H1 (cell line): ENCODE measurements at regions not wholly inside any gene's neighbourhood (a gene's known extent, or its start where the extent isn't known, plus 50 kb on each side); places are given as distances from the start of the nearest gene placed in this dataset.

Experiments used
- CTCF ChIA-PET: fragments of 300-600 bp; sonication (Branson Sonifier 250); formaldehyde crosslinking; loops from one replicate; lab custom pipeline; 2021; ENCODE audit not compliant: partially characterized antibody; lab: Charles Lee
- POLR2A ChIA-PET: fragments of 300-600 bp; sonication (Branson Sonifier 250); formaldehyde crosslinking; loops from one replicate; lab custom pipeline; 2021; ENCODE audit warnings: inconsistent platforms; ENCODE audit not compliant: partially characterized antibody; lab: Charles Lee
- DNase-seq, 2 experiments: peaks; one replicate each; pipeline versions ENCODE4 v3.0.0 to v3.0.0-alpha.2; 2010 to 2022; ENCODE audit warnings: low spot score in 2 of 2, low read depth in 1 of 2, mixed read lengths in 1 of 2
- FAIRE-seq: peaks from 2 replicates; lab custom pipeline; 2011; peaks lifted over from hg19 to GRCh38; lab: Jason Lieb, UNC
- H2AFZ ChIP-seq: 2 replicates; pipeline ENCODE4 v1.8.1; 2012; ENCODE audit warnings: low read length, inconsistent platforms
- H2AK5ac ChIP-seq: 2 replicates; pipeline ENCODE4 v1.6.1; 2013; ENCODE audit warnings: low read depth, low read length
- H2BK120ac ChIP-seq: replicated peaks from 2 replicates; pipeline ENCODE3; 2013; ENCODE audit warnings: low read depth, low read length, inconsistent platforms
- H2BK12ac ChIP-seq: 2 replicates; pipeline ENCODE4 v1.6.1; 2013; ENCODE audit warnings: low read depth, low read length
- H2BK15ac ChIP-seq: 2 replicates; pipeline ENCODE4 v1.6.1; 2013; ENCODE audit warnings: low read length
- H2BK20ac ChIP-seq: 2 replicates; pipeline ENCODE4 v1.6.1; 2013; ENCODE audit warnings: low read length
- H2BK5ac ChIP-seq: 2 replicates; pipeline ENCODE4 v1.6.1; 2013; ENCODE audit warnings: low read depth, low read length
- H3K14ac ChIP-seq: 2 replicates; pipeline ENCODE4 v1.6.1; 2013; ENCODE audit warnings: inconsistent platforms; ENCODE audit not compliant: insufficient read length
- H3K18ac ChIP-seq: 2 replicates; pipeline ENCODE4 v1.6.1; 2013; ENCODE audit warnings: low read length; ENCODE audit errors: extremely low read depth
- H3K23ac ChIP-seq: 2 replicates; pipeline ENCODE4 v1.6.1; 2013; ENCODE audit warnings: inconsistent platforms; ENCODE audit not compliant: insufficient read length
- H3K23me2 ChIP-seq: 2 replicates; pipeline ENCODE4 v1.6.1; 2013; ENCODE audit warnings: low read depth, low read length
- H3K27ac ChIP-seq: 2 replicates; pipeline ENCODE4 v1.6.1; 2011; ENCODE audit warnings: low read depth, low read length, inconsistent platforms
- H3K27me3 ChIP-seq, 4 experiments: replicated peaks in 1 of 4; 1 replicate in 1 of 4; 2 replicates in 3 of 4; pipeline versions ENCODE4 v1.6.1 to v1.8.1; 2011 to 2013; ENCODE audit warnings: low read length in 3 of 4, mild to moderate bottlenecking in 3 of 4, inconsistent platforms in 2 of 4, mixed read lengths in 2 of 4, moderate library complexity in 1 of 4; ENCODE audit not compliant: control insufficient read depth in 3 of 4, insufficient read depth in 3 of 4; ENCODE audit errors: extremely low read depth in 1 of 4
- H3K36me3 ChIP-seq, 4 experiments: 2 replicates each; pipeline versions ENCODE4 v1.6.1 to v1.8.1; 2011 to 2013; ENCODE audit warnings: mild to moderate bottlenecking in 4 of 4, low read length in 3 of 4, moderate library complexity in 2 of 4, control low read depth in 1 of 4, inconsistent platforms in 1 of 4; ENCODE audit not compliant: insufficient read depth in 4 of 4, control insufficient read depth in 2 of 4
- H3K4ac ChIP-seq: replicated peaks from 2 replicates; pipeline ENCODE3; 2013; ENCODE audit warnings: low read length, low read depth, mixed read lengths, inconsistent platforms; ENCODE audit not compliant: insufficient read length
- H3K4me1 ChIP-seq, 4 experiments: replicated peaks in 1 of 4; 1 replicate in 1 of 4; 2 replicates in 3 of 4; pipeline versions ENCODE4 v1.6.1 to v1.8.1; 2011 to 2013; ENCODE audit warnings: low read length in 3 of 4, inconsistent platforms in 2 of 4, mixed read lengths in 1 of 4; ENCODE audit not compliant: insufficient read depth in 4 of 4, control insufficient read depth in 3 of 4
- H3K4me2 ChIP-seq, 2 experiments: 2 replicates each; pipeline versions ENCODE4 v1.6.1 to v1.8.1; 2011 to 2013; ENCODE audit warnings: low read depth in 2 of 2, low read length in 2 of 2, control low read depth in 1 of 2, inconsistent platforms in 1 of 2, mild to moderate bottlenecking in 1 of 2; ENCODE audit not compliant: insufficient read depth in 1 of 2
- H3K4me3 ChIP-seq, 4 experiments: fragments of 200-600, 300-600 bp in 1 of 4; sonication (generic), shearing (Covaris generic), sonication (Bioruptor Twin) in 1 of 4; 2 replicates each; pipeline versions ENCODE4 v1.5.1 to v1.8.1; 2011 to 2016; ENCODE audit warnings: low read length in 4 of 4, low read depth in 3 of 4, control low read depth in 2 of 4, inconsistent platforms in 2 of 4, mild to moderate bottlenecking in 2 of 4, mixed read lengths in 1 of 4, moderate library complexity in 1 of 4; ENCODE audit not compliant: insufficient read depth in 2 of 4; ENCODE audit errors: extremely low read depth in 1 of 4
- H3K56ac ChIP-seq: replicated peaks from 2 replicates; pipeline ENCODE3; 2013; ENCODE audit warnings: low read depth, mild to moderate bottlenecking, mixed read lengths, low read length, inconsistent platforms; ENCODE audit not compliant: insufficient read length
- H3K79me1 ChIP-seq: 2 replicates; pipeline ENCODE4 v1.6.1; 2013; ENCODE audit warnings: low read depth, low read length, control low read depth
- H3K79me2 ChIP-seq, 2 experiments: 2 replicates each; pipeline versions ENCODE4 v1.6.1 to v1.8.1; 2012 to 2013; ENCODE audit warnings: low read length in 2 of 2, mild to moderate bottlenecking in 2 of 2, inconsistent platforms in 1 of 2; ENCODE audit not compliant: insufficient read depth in 2 of 2, control insufficient read depth in 1 of 2
- H3K9ac ChIP-seq, 4 experiments: replicated peaks in 1 of 4; 1 replicate in 1 of 4; 2 replicates in 3 of 4; pipeline versions ENCODE4 v1.6.1 to v1.8.1; 2011 to 2013; ENCODE audit warnings: low read depth in 3 of 4, low read length in 3 of 4, control low read depth in 2 of 4, mild to moderate bottlenecking in 2 of 4, moderate library complexity in 2 of 4, inconsistent platforms in 1 of 4; ENCODE audit errors: extremely low read depth in 1 of 4
- H3K9me3 ChIP-seq, 2 experiments: 2 replicates each; pipeline versions ENCODE4 v1.6.1 to v1.8.1; 2012 to 2013; ENCODE audit warnings: mild to moderate bottlenecking in 2 of 2, moderate library complexity in 2 of 2, control low read depth in 1 of 2, inconsistent platforms in 1 of 2, low read depth in 1 of 2, low read length in 1 of 2, mixed read lengths in 1 of 2; ENCODE audit not compliant: insufficient read depth in 2 of 2
- H4K20me1 ChIP-seq, 2 experiments: replicated peaks in 1 of 2; 2 replicates each; pipeline versions ENCODE3 to v1.8.1; 2011 to 2013; ENCODE audit warnings: inconsistent platforms in 2 of 2, low read length in 2 of 2, mild to moderate bottlenecking in 1 of 2; ENCODE audit not compliant: insufficient read depth in 2 of 2, control insufficient read depth in 1 of 2
- H4K5ac ChIP-seq: 2 replicates; pipeline ENCODE4 v1.6.1; 2013; ENCODE audit warnings: low read length, low read depth, mixed read lengths, inconsistent platforms; ENCODE audit not compliant: insufficient read length
- H4K8ac ChIP-seq: 2 replicates; pipeline ENCODE4 v1.8.0; 2013; ENCODE audit warnings: mild to moderate bottlenecking, moderate library complexity, low read length, inconsistent platforms; ENCODE audit not compliant: insufficient read depth; ENCODE audit errors: extremely low read depth
- H4K91ac ChIP-seq: replicated peaks from 2 replicates; pipeline ENCODE3; 2013; ENCODE audit warnings: low read length, mixed read lengths, inconsistent platforms; ENCODE audit not compliant: insufficient read length
- WGBS, 2 experiments: shearing (Covaris generic) in 1 of 2; methylation state at CpG; one replicate each; pipeline versions ENCODE4 v1.1.6 to v1.1.7; 2013 to 2015; ENCODE audit warnings: low lambda C conversion rate in 2 of 2, mixed read lengths in 2 of 2, inconsistent platforms in 1 of 2, low coverage in 1 of 2, missing lambda C conversion rate in 1 of 2; ENCODE audit not compliant: insufficient replicate concordance in 2 of 2, insufficient coverage in 1 of 2, insufficient read length in 1 of 2; ENCODE audit errors: extremely low coverage in 1 of 2, missing lambda C conversion rate in 1 of 2; 5-methylcytosine and 5-hydroxymethylcytosine counted together
- TF ChIP-seq, protein P1 (sequence below): fragments of 300-600 bp; sonication (generic); IDR thresholded peaks from 2 replicates; pipeline ENCODE4 v1.7.1; 2012; ENCODE audit warnings: low read length, moderate library complexity, mild to moderate bottlenecking, inconsistent platforms; ENCODE audit not compliant: insufficient replicate concordance

DNA sequence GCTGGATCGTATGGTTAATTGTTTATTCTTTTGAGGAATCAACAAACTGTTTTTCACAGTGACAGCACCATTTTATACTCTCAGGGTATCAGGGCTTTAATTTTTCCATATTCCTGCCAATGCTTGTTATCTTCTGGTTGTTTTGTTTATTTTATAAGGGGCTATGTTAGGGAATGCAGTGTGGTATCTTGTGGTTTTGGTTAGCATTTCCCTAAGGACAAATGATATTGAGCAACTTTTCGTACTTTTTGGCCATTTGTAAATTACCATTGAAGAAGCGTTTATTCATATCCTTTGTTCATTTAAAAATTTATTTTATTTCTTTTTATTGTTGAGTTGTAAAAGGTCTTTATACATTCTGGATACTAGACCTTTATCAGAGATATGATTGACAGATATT is 322.0 kb upstream of the SALL1 start:
- FAIRE-seq (no peak), DNase-seq (no peak)
- Histone ChIP-seq H2BK20ac (no peak overlapping the region), H3K4me3 (no peak overlapping the region), H3K79me1 (no peaks in the 10 kb centered on the region), H4K91ac (no peak overlapping the region), H3K18ac (no peak overlapping the region), H3K79me2 (no peaks in the 10 kb centered on the region), H3K9me3 (no peaks in the 10 kb centered on the region; a peak in 1 of 4 replicates), H2BK12ac (no peak overlapping the region), H3K23me2 (no peaks in the 10 kb centered on the region), H3K9ac (no peak overlapping the region), H2BK5ac (no peak overlapping the region), H4K5ac (no peak overlapping the region), H3K14ac (no peak overlapping the region), H3K27ac (no peak overlapping the region), H4K20me1 (no peaks in the 10 kb centered on the region), H3K4ac (no peak overlapping the region), H3K4me1 (no peaks in the 10 kb centered on the region), H3K56ac (no peak overlapping the region), H3K27me3 (no peaks in the 10 kb centered on the region), H2AK5ac (no peak overlapping the region), H3K36me3 (no peaks in the 10 kb centered on the region), H4K8ac (no peak overlapping the region), H2BK15ac (no peak overlapping the region), H3K4me2 (no peak overlapping the region), H2AFZ (no peak overlapping the region), H3K23ac (no peak overlapping the region), H2BK120ac (no peak overlapping the region)
- CTCF ChIA-PET = interaction anchor here (0.8 kb wide), 1 partner anchor 88 kb away, joined by 3 read pairs; no protein-coding TSS in a partner anchor
- WGBS, 2 experiments = 94% methylated on average over 3 of the region's 3 CpGs; no CpG with 5 or more reads in 1 of the 2 experiments
- TF ChIP-seq, protein P1, sequence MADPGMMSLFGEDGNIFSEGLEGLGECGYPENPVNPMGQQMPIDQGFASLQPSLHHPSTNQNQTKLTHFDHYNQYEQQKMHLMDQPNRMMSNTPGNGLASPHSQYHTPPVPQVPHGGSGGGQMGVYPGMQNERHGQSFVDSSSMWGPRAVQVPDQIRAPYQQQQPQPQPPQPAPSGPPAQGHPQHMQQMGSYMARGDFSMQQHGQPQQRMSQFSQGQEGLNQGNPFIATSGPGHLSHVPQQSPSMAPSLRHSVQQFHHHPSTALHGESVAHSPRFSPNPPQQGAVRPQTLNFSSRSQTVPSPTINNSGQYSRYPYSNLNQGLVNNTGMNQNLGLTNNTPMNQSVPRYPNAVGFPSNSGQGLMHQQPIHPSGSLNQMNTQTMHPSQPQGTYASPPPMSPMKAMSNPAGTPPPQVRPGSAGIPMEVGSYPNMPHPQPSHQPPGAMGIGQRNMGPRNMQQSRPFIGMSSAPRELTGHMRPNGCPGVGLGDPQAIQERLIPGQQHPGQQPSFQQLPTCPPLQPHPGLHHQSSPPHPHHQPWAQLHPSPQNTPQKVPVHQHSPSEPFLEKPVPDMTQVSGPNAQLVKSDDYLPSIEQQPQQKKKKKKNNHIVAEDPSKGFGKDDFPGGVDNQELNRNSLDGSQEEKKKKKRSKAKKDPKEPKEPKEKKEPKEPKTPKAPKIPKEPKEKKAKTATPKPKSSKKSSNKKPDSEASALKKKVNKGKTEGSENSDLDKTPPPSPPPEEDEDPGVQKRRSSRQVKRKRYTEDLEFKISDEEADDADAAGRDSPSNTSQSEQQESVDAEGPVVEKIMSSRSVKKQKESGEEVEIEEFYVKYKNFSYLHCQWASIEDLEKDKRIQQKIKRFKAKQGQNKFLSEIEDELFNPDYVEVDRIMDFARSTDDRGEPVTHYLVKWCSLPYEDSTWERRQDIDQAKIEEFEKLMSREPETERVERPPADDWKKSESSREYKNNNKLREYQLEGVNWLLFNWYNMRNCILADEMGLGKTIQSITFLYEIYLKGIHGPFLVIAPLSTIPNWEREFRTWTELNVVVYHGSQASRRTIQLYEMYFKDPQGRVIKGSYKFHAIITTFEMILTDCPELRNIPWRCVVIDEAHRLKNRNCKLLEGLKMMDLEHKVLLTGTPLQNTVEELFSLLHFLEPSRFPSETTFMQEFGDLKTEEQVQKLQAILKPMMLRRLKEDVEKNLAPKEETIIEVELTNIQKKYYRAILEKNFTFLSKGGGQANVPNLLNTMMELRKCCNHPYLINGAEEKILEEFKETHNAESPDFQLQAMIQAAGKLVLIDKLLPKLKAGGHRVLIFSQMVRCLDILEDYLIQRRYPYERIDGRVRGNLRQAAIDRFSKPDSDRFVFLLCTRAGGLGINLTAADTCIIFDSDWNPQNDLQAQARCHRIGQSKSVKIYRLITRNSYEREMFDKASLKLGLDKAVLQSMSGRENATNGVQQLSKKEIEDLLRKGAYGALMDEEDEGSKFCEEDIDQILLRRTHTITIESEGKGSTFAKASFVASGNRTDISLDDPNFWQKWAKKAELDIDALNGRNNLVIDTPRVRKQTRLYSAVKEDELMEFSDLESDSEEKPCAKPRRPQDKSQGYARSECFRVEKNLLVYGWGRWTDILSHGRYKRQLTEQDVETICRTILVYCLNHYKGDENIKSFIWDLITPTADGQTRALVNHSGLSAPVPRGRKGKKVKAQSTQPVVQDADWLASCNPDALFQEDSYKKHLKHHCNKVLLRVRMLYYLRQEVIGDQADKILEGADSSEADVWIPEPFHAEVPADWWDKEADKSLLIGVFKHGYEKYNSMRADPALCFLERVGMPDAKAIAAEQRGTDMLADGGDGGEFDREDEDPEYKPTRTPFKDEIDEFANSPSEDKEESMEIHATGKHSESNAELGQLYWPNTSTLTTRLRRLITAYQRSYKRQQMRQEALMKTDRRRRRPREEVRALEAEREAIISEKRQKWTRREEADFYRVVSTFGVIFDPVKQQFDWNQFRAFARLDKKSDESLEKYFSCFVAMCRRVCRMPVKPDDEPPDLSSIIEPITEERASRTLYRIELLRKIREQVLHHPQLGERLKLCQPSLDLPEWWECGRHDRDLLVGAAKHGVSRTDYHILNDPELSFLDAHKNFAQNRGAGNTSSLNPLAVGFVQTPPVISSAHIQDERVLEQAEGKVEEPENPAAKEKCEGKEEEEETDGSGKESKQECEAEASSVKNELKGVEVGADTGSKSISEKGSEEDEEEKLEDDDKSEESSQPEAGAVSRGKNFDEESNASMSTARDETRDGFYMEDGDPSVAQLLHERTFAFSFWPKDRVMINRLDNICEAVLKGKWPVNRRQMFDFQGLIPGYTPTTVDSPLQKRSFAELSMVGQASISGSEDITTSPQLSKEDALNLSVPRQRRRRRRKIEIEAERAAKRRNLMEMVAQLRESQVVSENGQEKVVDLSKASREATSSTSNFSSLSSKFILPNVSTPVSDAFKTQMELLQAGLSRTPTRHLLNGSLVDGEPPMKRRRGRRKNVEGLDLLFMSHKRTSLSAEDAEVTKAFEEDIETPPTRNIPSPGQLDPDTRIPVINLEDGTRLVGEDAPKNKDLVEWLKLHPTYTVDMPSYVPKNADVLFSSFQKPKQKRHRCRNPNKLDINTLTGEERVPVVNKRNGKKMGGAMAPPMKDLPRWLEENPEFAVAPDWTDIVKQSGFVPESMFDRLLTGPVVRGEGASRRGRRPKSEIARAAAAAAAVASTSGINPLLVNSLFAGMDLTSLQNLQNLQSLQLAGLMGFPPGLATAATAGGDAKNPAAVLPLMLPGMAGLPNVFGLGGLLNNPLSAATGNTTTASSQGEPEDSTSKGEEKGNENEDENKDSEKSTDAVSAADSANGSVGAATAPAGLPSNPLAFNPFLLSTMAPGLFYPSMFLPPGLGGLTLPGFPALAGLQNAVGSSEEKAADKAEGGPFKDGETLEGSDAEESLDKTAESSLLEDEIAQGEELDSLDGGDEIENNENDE = no peak
- POLR2A ChIA-PET = no interaction called here
